Liver (tissue), 1 donor: ENCODE measurements at regions not wholly inside any gene's neighbourhood (a gene's known extent, or its start where the extent isn't known, plus 50 kb on each side); places are given as distances from the start of the nearest gene placed in this dataset. TPM values are rescaled to one million over a fixed set of nuclear protein-coding genes. Genes with fewer than 3 reads are reported as not detected.

ENCODE experiments used
- small RNA-seq: library from RNA; depleted of rRNA; stranded (forward); fragments of <200 nt; gene quantifications from one replicate; pipeline ENCODE3, GENCODE V24; 2014

Small RNA genes in the stretch of these regions (small RNA-seq; reads per million reads assigned to genes)
- gene RF00019 (not detected), gene RN7SKP123 (not detected)
